ENCODE measurements at regions not wholly inside any gene's neighbourhood (a gene's known extent, or its start where the extent isn't known, plus 50 kb on each side); places are given as distances from the start of the nearest gene placed in this dataset.
A peak's percentile ranks its signal among the peaks of the same experiment; 100 is the strongest.

GRCh38 chr2:15727396-15728244, 136.0 kb downstream of the DDX1 start:
- no peak for ATAC-seq (replicated peaks in 6 of 8)
- in situ Hi-C loops (cut with MboI; ENCODE audit: low pct_unique_long_range_greater_than_20kb in 2 of 9, low sequenced_read_pairs in 9 of 9, unreplicated experiment in 9 of 9): no loop called here
- Histone ChIP-seq H3K27ac (no peak overlapping the region), H3K4me3 (no peak overlapping the region), H3K4me1 (replicated peaks in 1 of 2) (peaks cover 4 to 12% of the 10 kb centered on the region in 2 donors)
- WGBS, 10 experiments: 31 to 100% (median 73%) methylated on average over 1 to 9 of the region's 9 CpGs

GRCh38 chr2:15728245-15728938, 136.7 kb downstream of the DDX1 start:
- H3K4me1 ChIP-seq (replicated peaks in 1 of 2): peaks cover 5 to 12% of the 10 kb centered on the region in 2 donors
- no peak overlapping the region for H3K4me3 ChIP-seq
- in situ Hi-C loops (cut with MboI; ENCODE audit: low pct_unique_long_range_greater_than_20kb in 2 of 9, low sequenced_read_pairs in 9 of 9, unreplicated experiment in 9 of 9): no loop called here
- H3K27ac ChIP-seq: no peak overlapping the region
- peak in 5 of 8 experiments; percentile 54 to 87 (median 74) for ATAC-seq (replicated peaks in 6 of 8)
- WGBS, 10 experiments: 50 to 100% (median 80%) methylated on average over 1 to 7 of the region's 9 CpGs; no CpG with 5 or more reads in 3 of the 10 experiments

GRCh38 chr2:15729001-15729400, 137.3 kb downstream of the DDX1 start:
- no peak overlapping the region for H3K4me3 ChIP-seq
- H3K4me1 ChIP-seq (replicated peaks in 1 of 2): peaks cover 11 to 14% of the 10 kb centered on the region in 2 donors
- in situ Hi-C loops (cut with MboI; ENCODE audit: low pct_unique_long_range_greater_than_20kb in 2 of 9, low sequenced_read_pairs in 9 of 9, unreplicated experiment in 9 of 9): no loop called here
- no peak for ATAC-seq (replicated peaks in 6 of 8)
- 40 to 95% (median 85%) methylated on average over 1 to 5 of the region's 7 CpGs; no CpG with 5 or more reads in 4 of the 10 experiments for WGBS, 10 experiments
- no peak overlapping the region for H3K27ac ChIP-seq

GRCh38 chr2:15729709-15730544, 138.3 kb downstream of the DDX1 start:
- no peak overlapping the region for H3K27ac ChIP-seq

GRCh38 chr2:15730545-15731212, 139.0 kb downstream of the DDX1 start:
- Histone ChIP-seq H3K27ac (no peak overlapping the region), H3K4me3 (no peak overlapping the region), H3K4me1 (replicated peaks in 1 of 2) (peaks cover 18 to 23% of the 10 kb centered on the region in 2 donors)
- WGBS, 10 experiments: 0 to 80% (median 45%) methylated on average over 1 to 3 of the region's 7 CpGs; no CpG with 5 or more reads in 4 of the 10 experiments
- ATAC-seq (replicated peaks in 6 of 8): peak; percentile 84 to 95 (median 92)
- in situ Hi-C loops (cut with MboI; ENCODE audit: low pct_unique_long_range_greater_than_20kb in 2 of 9, low sequenced_read_pairs in 9 of 9, unreplicated experiment in 9 of 9): no loop called here

More at GRCh38 chr2:15729709-15730544, 138.3 kb downstream of the DDX1 start:
- no peak overlapping the region for H3K4me3 ChIP-seq
- ATAC-seq (replicated peaks in 6 of 8): no peak
- in situ Hi-C loops (cut with MboI; ENCODE audit: low pct_unique_long_range_greater_than_20kb in 2 of 9, low sequenced_read_pairs in 9 of 9, unreplicated experiment in 9 of 9): no loop called here
- 0 to 92% (median 81%) methylated on average over 1 to 8 of the region's 10 CpGs for WGBS, 10 experiments
- H3K4me1 ChIP-seq (replicated peaks in 1 of 2): peaks cover 16 to 23% of the 10 kb centered on the region in 2 donors

GRCh38 chr2:15731213-15731888, 139.7 kb downstream of the DDX1 start:
- Histone ChIP-seq H3K27ac (no peak overlapping the region), H3K4me3 (no peak overlapping the region), H3K4me1 (replicated peaks in 1 of 2) (peaks cover 18 to 23% of the 10 kb centered on the region in 2 donors)
- in situ Hi-C loops (cut with MboI; ENCODE audit: low pct_unique_long_range_greater_than_20kb in 2 of 9, low sequenced_read_pairs in 9 of 9, unreplicated experiment in 9 of 9): no loop called here
- no peak for ATAC-seq (replicated peaks in 6 of 8)
- WGBS, 10 experiments: 77 to 100% (median 88%) methylated on average over 1 to 5 of the region's 7 CpGs; no CpG with 5 or more reads in 3 of the 10 experiments

- H3K4me3 ChIP-seq: no peak overlapping the region
- no peak for ATAC-seq (replicated peaks in 6 of 8)
- in situ Hi-C loops (cut with MboI; ENCODE audit: low pct_unique_long_range_greater_than_20kb in 2 of 9, low sequenced_read_pairs in 9 of 9, unreplicated experiment in 9 of 9): no loop called here
Measured at GRCh38 chr2:15731889-15732271, 140.2 kb downstream of the DDX1 start.

GRCh38 chr2:15732341-15733077, 140.8 kb downstream of the DDX1 start:
- H3K4me3 ChIP-seq: no peak overlapping the region
- in situ Hi-C loops (cut with MboI; ENCODE audit: low pct_unique_long_range_greater_than_20kb in 2 of 9, low sequenced_read_pairs in 9 of 9, unreplicated experiment in 9 of 9): no loop called here
- no peak overlapping the region for H3K27ac ChIP-seq
- ATAC-seq (replicated peaks in 6 of 8): no peak
- H3K4me1 ChIP-seq (replicated peaks in 1 of 2): peaks cover 18 to 23% of the 10 kb centered on the region in 2 donors
- 10 to 100% (median 86%) methylated on average over 1 to 7 of the region's 7 CpGs; no CpG with 5 or more reads in 2 of the 10 experiments for WGBS, 10 experiments

More at GRCh38 chr2:15731889-15732271, 140.2 kb downstream of the DDX1 start:
- H3K4me1 ChIP-seq (replicated peaks in 1 of 2): peaks cover 18 to 23% of the 10 kb centered on the region in 2 donors
- WGBS, 10 experiments: 78 to 100% (median 90%) methylated on average over 1 of the region's 1 CpG; no CpG with 5 or more reads in 6 of the 10 experiments
- no peak overlapping the region for H3K27ac ChIP-seq

- peak in 4 of 8 experiments; percentile 16 to 48 (median 44) for ATAC-seq (replicated peaks in 6 of 8)
- no peak overlapping the region for H3K27ac ChIP-seq
Measured at GRCh38 chr2:15733867-15734673, 142.4 kb downstream of the DDX1 start.

GRCh38 chr2:15734674-15735483, 143.2 kb downstream of the DDX1 start:
- in situ Hi-C loops (cut with MboI; ENCODE audit: low pct_unique_long_range_greater_than_20kb in 2 of 9, low sequenced_read_pairs in 9 of 9, unreplicated experiment in 9 of 9): no loop called here
- no peak overlapping the region for H3K4me3 ChIP-seq
- H3K27ac ChIP-seq: no peak overlapping the region
- ATAC-seq (replicated peaks in 6 of 8): peak in 1 of 8 experiments; percentile 29
- peaks cover 18 to 21% of the 10 kb centered on the region in 2 donors for H3K4me1 ChIP-seq (replicated peaks in 1 of 2)
- 27 to 100% (median 92%) methylated on average over 1 to 5 of the region's 5 CpGs; no CpG with 5 or more reads in 1 of the 10 experiments for WGBS, 10 experiments

More at GRCh38 chr2:15733867-15734673, 142.4 kb downstream of the DDX1 start:
- WGBS, 10 experiments: 2 to 100% (median 34%) methylated on average over 1 to 10 of the region's 11 CpGs
- in situ Hi-C loops (cut with MboI; ENCODE audit: low pct_unique_long_range_greater_than_20kb in 2 of 9, low sequenced_read_pairs in 9 of 9, unreplicated experiment in 9 of 9): no loop called here
- no peak overlapping the region for H3K4me3 ChIP-seq
- peaks cover 18 to 23% of the 10 kb centered on the region in 2 donors for H3K4me1 ChIP-seq (replicated peaks in 1 of 2)

All from motor neuron (in vitro differentiated cells).